IPS-15b (cell line): ENCODE measurements at regions not wholly inside any gene's neighbourhood (a gene's known extent, or its start where the extent isn't known, plus 50 kb on each side); places are given as distances from the start of the nearest gene placed in this dataset.

ENCODE experiments used
- H3K27me3 ChIP-seq: one replicate; pipeline ENCODE4 v1.6.1; 2013; ENCODE audit warnings: low read length; ENCODE audit not compliant: control insufficient read depth, insufficient read depth
- H3K36me3 ChIP-seq: one replicate; pipeline ENCODE4 v1.6.1; 2013; ENCODE audit warnings: low read length; ENCODE audit not compliant: control insufficient read depth, insufficient read depth
- H3K4me1 ChIP-seq: one replicate; pipeline ENCODE4 v1.6.1; 2013; ENCODE audit warnings: mild to moderate bottlenecking, low read length; ENCODE audit not compliant: control insufficient read depth, insufficient read depth
- H3K4me3 ChIP-seq: one replicate; pipeline ENCODE4 v1.5.1; 2013; ENCODE audit warnings: low read depth, low read length
- H3K9ac ChIP-seq: one replicate; pipeline ENCODE4 v1.6.1; 2013; ENCODE audit warnings: low read depth, mild to moderate bottlenecking, low read length
- H3K9me3 ChIP-seq: one replicate; pipeline ENCODE4 v1.6.1; 2013; ENCODE audit warnings: mild to moderate bottlenecking, low read length; ENCODE audit not compliant: control insufficient read depth, insufficient read depth

GRCh38 chr6:743320-744096, 50.6 kb upstream of the EXOC2 start:
- no peaks in the 10 kb centered on the region for H3K36me3 ChIP-seq
- no peaks in the 10 kb centered on the region for H3K4me1 ChIP-seq
- H3K4me3 ChIP-seq = no peak overlapping the region
- no peak overlapping the region for H3K9ac ChIP-seq
- H3K27me3 ChIP-seq = no peaks in the 10 kb centered on the region
- H3K9me3 ChIP-seq = no peaks in the 10 kb centered on the region
